Suprapubic skin (tissue), 4 donors: ENCODE measurements at regions not wholly inside any gene's neighbourhood (a gene's known extent, or its start where the extent isn't known, plus 50 kb on each side); places are given as distances from the start of the nearest gene placed in this dataset.

ENCODE experiments used
- DNase-seq, 2 donors: peaks; one replicate each; pipeline ENCODE4 v3.0.0-alpha.2; 2019; ENCODE audit warnings: low spot score in 2 of 2
- H3K27ac ChIP-seq: fragments of 200-600 bp; sonication (generic); one replicate; pipeline ENCODE4 v1.5.1; 2019
- H3K27me3 ChIP-seq: fragments of 200-600 bp; sonication (generic); one replicate; pipeline ENCODE4 v1.5.1; 2019
- H3K36me3 ChIP-seq: fragments of 200-600 bp; sonication (generic); one replicate; pipeline ENCODE4 v1.5.1; 2019
- H3K4me1 ChIP-seq: fragments of 200-600 bp; sonication (generic); one replicate; pipeline ENCODE4 v1.5.1; 2019
- H3K4me3 ChIP-seq: fragments of 200-600 bp; sonication (generic); one replicate; pipeline ENCODE4 v1.5.1; 2019; ENCODE audit warnings: mild to moderate bottlenecking
- H3K9me3 ChIP-seq: fragments of 200-600 bp; sonication (generic); one replicate; pipeline ENCODE4 v1.5.1; 2019
- CTCF ChIP-seq, 2 donors: fragments of 200-600 bp in 1 of 2; fragments of 450-650 bp in 1 of 2; sonication (generic) in 1 of 2; IDR thresholded peaks; one replicate each; pipeline ENCODE4 v1.5.1; 2016 to 2019; ENCODE audit warnings: antibody characterized with exemption in 2 of 2, mild to moderate bottlenecking in 1 of 2, moderate library complexity in 1 of 2
- EP300 ChIP-seq: sonication (generic); formaldehyde crosslinking; IDR thresholded peaks from one replicate; pipeline ENCODE4 v1.6.1; 2017; ENCODE audit warnings: antibody characterized with exemption
- POLR2A ChIP-seq, 2 donors: fragments of 450-650 bp; IDR thresholded peaks; one replicate each; pipeline ENCODE4 v1.6.1; 2017; ENCODE audit warnings: antibody characterized with exemption in 2 of 2, mild to moderate bottlenecking in 2 of 2, moderate library complexity in 2 of 2
- POLR2AphosphoS5 ChIP-seq, 3 donors: sonication (generic); formaldehyde crosslinking; IDR thresholded peaks; one replicate each; pipeline ENCODE4 v1.6.1; 2017; ENCODE audit warnings: antibody characterized with exemption in 3 of 3
- WGBS: methylation state at CpG from one replicate; pipeline ENCODE4 v1.1.5; 2018; 5-methylcytosine and 5-hydroxymethylcytosine counted together

- WGBS: 79% methylated on average over 1 of the region's 1 CpG
- H3K9me3 ChIP-seq: no peaks in the 10 kb centered on the region
- H3K27ac ChIP-seq: no peak overlapping the region
- no peak for TF ChIP-seq POLR2AphosphoS5 (IDR thresholded peaks at IDR 0.05)
- TF ChIP-seq CTCF (IDR thresholded peaks at IDR 0.05): no peak
- no peak for TF ChIP-seq POLR2A (IDR thresholded peaks at IDR 0.05)
- no peak for TF ChIP-seq EP300
- H3K4me1 ChIP-seq: no peaks in the 10 kb centered on the region
- no peaks in the 10 kb centered on the region for H3K27me3 ChIP-seq
- no peak overlapping the region for H3K4me3 ChIP-seq
- H3K36me3 ChIP-seq: no peaks in the 10 kb centered on the region
- no peak for DNase-seq
Observed at GRCh38 chr11:39294648-39295047, 2164.8 kb downstream of the LRRC4C start.

- Histone ChIP-seq H3K4me1 (no peaks in the 10 kb centered on the region), H3K36me3 (no peaks in the 10 kb centered on the region), H3K27me3 (no peaks in the 10 kb centered on the region), H3K9me3 (no peaks in the 10 kb centered on the region), H3K27ac (no peak overlapping the region), H3K4me3 (no peak overlapping the region)
- DNase-seq: no peak
- WGBS: 68% methylated on average over 4 of the region's 4 CpGs
- TF ChIP-seq CTCF (IDR thresholded peaks at IDR 0.05) (no peak), POLR2A (IDR thresholded peaks at IDR 0.05) (no peak), POLR2AphosphoS5 (IDR thresholded peaks at IDR 0.05) (no peak), EP300 (no peak)
Observed at GRCh38 chr11:39288011-39288410, 2171.4 kb downstream of the LRRC4C start.

GRCh38 chr11:39268176-39268690 lies 2191.2 kb downstream of the LRRC4C start:
- TF ChIP-seq POLR2AphosphoS5 (IDR thresholded peaks at IDR 0.05) (no peak), CTCF (IDR thresholded peaks at IDR 0.05) (no peak), EP300 (no peak), POLR2A (IDR thresholded peaks at IDR 0.05) (no peak)
- WGBS: 38% methylated on average over 3 of the region's 3 CpGs
- no peak overlapping the region for H3K27ac ChIP-seq
- H3K27me3 ChIP-seq: no peaks in the 10 kb centered on the region
- H3K4me1 ChIP-seq: no peaks in the 10 kb centered on the region
- H3K36me3 ChIP-seq: no peaks in the 10 kb centered on the region
- H3K9me3 ChIP-seq: no peaks in the 10 kb centered on the region
- no peak for DNase-seq
- no peak overlapping the region for H3K4me3 ChIP-seq

- no peak overlapping the region for H3K27ac ChIP-seq
- DNase-seq: no peak
- no peaks in the 10 kb centered on the region for H3K36me3 ChIP-seq
- H3K9me3 ChIP-seq: peaks cover 11% of the 10 kb centered on the region
- no peak overlapping the region for H3K4me3 ChIP-seq
- H3K27me3 ChIP-seq: no peaks in the 10 kb centered on the region
- H3K4me1 ChIP-seq: no peaks in the 10 kb centered on the region
- TF ChIP-seq POLR2AphosphoS5 (IDR thresholded peaks at IDR 0.05) (no peak), EP300 (no peak), CTCF (IDR thresholded peaks at IDR 0.05) (no peak), POLR2A (IDR thresholded peaks at IDR 0.05) (no peak)
- WGBS: 92% methylated on average over 1 of the region's 1 CpG
Observed at GRCh38 chr11:39255648-39256047, 2203.8 kb downstream of the LRRC4C start.

GRCh38 chr11:39249566-39250365 lies 2209.7 kb downstream of the LRRC4C start:
- WGBS: 52% methylated on average over 3 of the region's 3 CpGs
- TF ChIP-seq POLR2A (IDR thresholded peaks at IDR 0.05): no peak
- no peak for TF ChIP-seq POLR2AphosphoS5 (IDR thresholded peaks at IDR 0.05)
- TF ChIP-seq EP300: no peak
- no peak for TF ChIP-seq CTCF (IDR thresholded peaks at IDR 0.05)
- Histone ChIP-seq H3K27me3 (no peaks in the 10 kb centered on the region), H3K36me3 (no peaks in the 10 kb centered on the region), H3K9me3 (peaks cover 6% of the 10 kb centered on the region), H3K27ac (no peak overlapping the region), H3K4me3 (no peak overlapping the region), H3K4me1 (no peaks in the 10 kb centered on the region)
- DNase-seq: no peak
